ENCODE measurements at regions not wholly inside any gene's neighbourhood (a gene's known extent, or its start where the extent isn't known, plus 50 kb on each side); places are given as distances from the start of the nearest gene placed in this dataset.

DNA sequence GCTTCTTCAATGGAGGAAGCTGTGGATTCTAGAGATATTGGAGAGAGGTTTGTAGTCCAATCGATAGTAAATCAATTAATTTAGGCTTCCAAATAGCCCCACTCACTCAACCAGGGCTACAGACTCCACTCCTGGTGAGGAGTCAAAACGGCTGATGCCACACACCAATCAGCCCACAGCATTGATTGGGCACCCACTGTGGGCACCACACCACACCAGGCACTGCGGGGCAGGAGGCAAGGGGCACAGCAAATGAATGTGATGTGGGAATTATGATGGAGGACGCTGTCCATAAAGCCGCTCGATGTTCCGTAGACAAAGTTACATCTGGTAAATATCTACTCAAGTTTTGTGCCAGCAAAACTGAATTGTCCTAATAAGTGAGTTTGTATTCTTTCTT lies 547.3 kb upstream of the CADM1 start:
- TF ChIP-seq, protein P1, sequence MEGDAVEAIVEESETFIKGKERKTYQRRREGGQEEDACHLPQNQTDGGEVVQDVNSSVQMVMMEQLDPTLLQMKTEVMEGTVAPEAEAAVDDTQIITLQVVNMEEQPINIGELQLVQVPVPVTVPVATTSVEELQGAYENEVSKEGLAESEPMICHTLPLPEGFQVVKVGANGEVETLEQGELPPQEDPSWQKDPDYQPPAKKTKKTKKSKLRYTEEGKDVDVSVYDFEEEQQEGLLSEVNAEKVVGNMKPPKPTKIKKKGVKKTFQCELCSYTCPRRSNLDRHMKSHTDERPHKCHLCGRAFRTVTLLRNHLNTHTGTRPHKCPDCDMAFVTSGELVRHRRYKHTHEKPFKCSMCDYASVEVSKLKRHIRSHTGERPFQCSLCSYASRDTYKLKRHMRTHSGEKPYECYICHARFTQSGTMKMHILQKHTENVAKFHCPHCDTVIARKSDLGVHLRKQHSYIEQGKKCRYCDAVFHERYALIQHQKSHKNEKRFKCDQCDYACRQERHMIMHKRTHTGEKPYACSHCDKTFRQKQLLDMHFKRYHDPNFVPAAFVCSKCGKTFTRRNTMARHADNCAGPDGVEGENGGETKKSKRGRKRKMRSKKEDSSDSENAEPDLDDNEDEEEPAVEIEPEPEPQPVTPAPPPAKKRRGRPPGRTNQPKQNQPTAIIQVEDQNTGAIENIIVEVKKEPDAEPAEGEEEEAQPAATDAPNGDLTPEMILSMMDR (IDR thresholded peaks at IDR 0.05): no peak
- no peak for TF ChIP-seq POLR2A (IDR thresholded peaks at IDR 0.05)
